ENCODE measurements at regions not wholly inside any gene's neighbourhood (a gene's known extent, or its start where the extent isn't known, plus 50 kb on each side); places are given as distances from the start of the nearest gene placed in this dataset.
"Not testable (repeated sequence)": the region's sequence is repeated elsewhere in the genome, so short reads cannot be mapped to it uniquely, and the experiment has no call there.

GRCh38 chr2:58319481-58319880 is 78.4 kb upstream of the FANCL start:
- no peak for DNase-seq (ENCODE audit: low read depth, low spot score)

GRCh38 chr2:58318949-58319348 is 77.8 kb upstream of the FANCL start:
- not testable (repeated sequence) for DNase-seq (ENCODE audit: low read depth, low spot score)

GRCh38 chr2:58313926-58314325 is 72.8 kb upstream of the FANCL start:
- no peak for DNase-seq (ENCODE audit: low read depth, low spot score)

DNA sequence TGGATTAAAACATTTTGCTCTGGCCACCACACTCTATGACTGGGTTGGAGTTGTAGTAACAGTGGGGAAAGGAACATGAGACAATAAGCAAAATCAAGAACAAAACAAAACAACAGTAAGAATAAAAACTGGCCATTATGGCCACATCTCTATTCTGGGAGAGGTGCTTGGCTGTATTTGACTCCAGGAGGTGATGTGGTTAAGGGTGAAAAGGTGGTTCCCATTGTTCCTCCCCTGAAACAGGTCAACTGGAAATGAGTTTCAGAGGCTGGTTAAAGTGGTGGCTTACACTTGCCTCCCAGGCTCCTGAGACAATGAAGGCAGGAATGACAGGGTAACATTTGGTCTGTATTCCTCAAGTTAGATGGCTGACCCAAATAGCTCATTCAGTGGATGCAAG is 67.3 kb upstream of the FANCL start:
- no peak for DNase-seq (ENCODE audit: low read depth, low spot score)

DNA sequence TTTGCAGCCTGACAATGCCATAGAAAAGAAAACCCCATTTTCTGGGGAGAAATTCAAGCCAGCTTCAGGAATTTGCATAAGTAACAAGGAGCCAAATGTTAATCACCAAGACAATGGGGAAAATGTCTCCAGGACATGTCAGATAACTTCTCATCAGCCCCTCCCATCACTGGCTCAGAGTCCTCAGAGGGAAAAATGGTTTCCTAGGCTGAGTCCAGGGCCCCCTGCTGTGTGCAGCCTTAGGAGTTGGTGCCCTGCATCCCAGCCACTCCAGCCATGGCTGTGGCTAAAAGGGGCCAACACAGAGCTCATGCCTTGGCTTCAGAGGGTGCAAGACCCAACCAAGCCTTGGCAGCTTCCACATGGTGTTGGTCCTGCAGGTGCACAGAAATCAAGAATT is 63.7 kb upstream of the FANCL start:
- DNase-seq (ENCODE audit: low read depth, low spot score), result no peak

- DNase-seq (ENCODE audit: low read depth, low spot score), result no peak
These were observed 58.0 kb upstream of the FANCL start for GRCh38 chr2:58299123-58299522.

- no peak for DNase-seq (ENCODE audit: low read depth, low spot score)
These were observed 51.9 kb upstream of the FANCL start for GRCh38 chr2:58293056-58293455.

- no peak for DNase-seq (ENCODE audit: low read depth, low spot score)
These were observed 50.8 kb upstream of the FANCL start for GRCh38 chr2:58291726-58292438.

Data from iPS DF 19.7 (cell line).